Retina (tissue), 1 donor: ENCODE measurements at regions not wholly inside any gene's neighbourhood (a gene's known extent, or its start where the extent isn't known, plus 50 kb on each side); places are given as distances from the start of the nearest gene placed in this dataset.
"Not testable (repeated sequence)": the region's sequence is repeated elsewhere in the genome, so short reads cannot be mapped to it uniquely, and the experiment has no call there.

Experiments
- DNase-seq: peaks from one replicate; pipeline ENCODE4 v3.0.0-alpha.2; 2016

DNA sequence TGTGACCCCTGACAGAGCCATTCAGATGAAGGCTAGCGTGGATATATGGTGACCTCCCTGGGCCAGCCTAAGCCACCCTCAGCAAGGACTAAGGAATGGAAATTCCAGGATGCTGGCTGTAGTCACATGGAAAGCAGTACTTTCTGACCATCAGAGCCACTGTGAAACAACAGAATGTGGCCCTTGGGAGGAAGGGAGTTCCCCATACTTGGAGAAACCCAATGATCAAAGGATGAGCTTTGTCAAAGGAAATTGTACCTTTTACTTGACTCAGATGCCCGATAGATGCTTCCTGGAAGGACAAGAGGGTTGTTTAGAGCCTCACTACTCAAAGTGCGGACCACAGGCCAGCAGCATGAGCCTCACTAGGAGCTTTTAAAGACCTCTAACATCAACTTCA is 484.5 kb upstream of the PROK2 start:
- no peak for DNase-seq

DNA sequence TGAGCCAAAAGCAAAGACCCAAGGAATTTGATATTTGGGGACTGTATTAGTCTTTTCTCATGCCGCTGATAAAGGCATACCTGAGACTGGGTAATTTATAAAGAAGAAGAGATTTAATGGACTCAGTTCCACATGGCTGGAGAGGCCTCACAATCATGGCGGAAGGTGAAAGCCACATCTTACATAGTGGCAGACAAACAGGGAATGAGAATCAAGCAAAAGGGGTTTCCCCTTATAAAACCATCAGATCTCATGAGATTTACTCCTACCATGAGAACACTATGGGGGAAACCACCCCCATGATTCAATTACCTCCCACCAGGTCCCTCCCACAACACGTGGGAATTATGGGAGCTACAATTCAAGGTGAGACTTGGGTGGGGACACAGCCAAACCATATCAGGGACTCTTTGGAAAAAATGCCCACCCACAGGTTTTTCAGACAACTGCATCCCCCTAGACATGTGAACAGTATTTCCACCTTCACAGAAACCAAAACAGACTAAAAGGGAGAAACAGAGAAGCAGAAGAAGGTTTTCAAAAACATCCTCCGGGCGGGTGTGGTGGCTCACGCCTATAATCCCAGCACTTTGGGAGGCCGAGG is 482.1 kb upstream of the PROK2 start:
- DNase-seq: not testable (repeated sequence)

DNA sequence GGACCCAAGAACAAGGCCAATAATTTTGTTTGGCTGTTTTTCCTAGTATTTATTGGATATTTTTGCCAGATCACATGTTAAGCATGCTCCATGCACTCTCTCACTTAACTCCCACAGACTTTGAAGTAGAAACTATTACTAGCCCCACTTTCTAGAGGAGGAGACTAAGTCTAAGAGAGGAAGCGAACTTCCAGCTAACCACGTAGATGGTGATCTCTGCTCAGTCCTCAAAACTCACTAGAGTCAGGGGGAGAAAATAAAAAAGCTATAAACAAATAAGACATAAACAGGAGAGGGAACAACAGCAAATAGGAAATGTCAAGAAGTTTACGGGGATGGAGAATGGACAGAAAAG is 481.0 kb upstream of the PROK2 start:
- DNase-seq: no peak

DNA sequence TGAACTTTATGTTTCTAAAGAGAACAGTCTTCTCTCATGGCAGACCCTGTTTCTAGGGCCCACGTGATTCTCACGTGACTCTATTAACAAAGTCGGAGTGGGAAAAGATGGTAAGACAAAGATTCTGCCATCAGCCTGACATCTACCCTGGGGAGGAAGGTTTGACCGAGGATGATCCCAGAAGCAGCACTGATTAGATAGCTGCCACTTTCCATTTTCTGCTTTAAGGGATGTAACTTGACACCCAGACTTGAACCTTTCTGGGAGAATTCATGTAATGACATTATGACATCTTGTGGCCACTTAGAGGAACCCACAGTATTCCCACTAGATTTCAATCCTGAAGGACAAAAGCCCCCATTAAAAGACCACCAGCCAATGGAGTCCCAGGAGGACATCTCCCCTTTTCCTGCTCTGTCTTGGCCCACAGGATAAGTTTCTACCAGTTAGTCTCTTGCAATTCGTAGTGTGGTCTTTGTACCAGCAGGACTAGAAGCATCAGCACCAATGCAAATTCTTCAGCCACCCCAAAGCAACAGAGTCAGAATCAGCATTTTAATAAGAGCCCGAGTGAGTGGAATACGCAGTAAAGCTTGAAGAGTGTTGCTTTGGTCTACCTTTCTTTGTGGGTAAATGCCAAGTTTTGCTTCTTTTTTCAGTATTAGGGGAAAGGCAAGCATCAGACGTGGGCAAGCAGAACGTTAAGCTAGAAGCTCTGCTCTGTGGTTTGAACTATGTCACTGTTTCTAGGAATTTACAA is 480.5 kb upstream of the PROK2 start:
- DNase-seq: peak; percentile 43

DNA sequence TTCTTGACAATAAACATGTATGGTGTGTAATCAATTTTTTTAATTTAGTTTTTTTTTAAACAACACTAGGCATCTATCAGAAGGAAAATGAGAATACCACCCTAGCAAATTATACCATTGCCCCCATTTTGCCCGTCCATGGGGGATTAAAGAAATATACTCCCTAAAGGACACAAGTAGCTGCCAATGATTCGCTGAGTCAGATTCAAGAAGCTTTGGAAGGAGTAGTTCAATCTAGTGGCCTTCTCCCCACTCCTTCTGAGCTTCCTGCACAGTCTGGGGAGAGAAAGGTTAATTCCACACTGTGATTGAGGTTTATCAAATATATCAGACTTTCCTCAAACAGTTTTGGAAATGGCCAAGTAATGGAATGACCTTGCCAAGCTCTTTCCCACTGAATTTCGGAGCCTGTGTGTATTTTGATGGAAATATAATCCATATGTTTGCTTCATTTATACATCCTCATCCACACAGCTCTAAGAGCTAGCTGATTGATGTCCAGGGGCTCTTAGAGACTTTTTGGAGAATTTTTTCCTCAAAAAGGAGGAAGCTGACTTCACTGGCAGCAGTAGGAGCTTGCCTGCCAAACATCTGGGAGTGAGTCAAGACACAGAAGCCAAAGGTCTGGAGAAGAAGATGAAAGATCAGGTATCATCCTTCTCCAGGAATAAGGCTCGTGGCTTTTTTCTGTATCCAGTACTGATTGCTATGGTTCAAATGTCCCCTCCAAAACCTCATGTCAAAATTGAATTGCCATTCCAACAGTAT is 478.5 kb upstream of the PROK2 start:
- no peak for DNase-seq

DNA sequence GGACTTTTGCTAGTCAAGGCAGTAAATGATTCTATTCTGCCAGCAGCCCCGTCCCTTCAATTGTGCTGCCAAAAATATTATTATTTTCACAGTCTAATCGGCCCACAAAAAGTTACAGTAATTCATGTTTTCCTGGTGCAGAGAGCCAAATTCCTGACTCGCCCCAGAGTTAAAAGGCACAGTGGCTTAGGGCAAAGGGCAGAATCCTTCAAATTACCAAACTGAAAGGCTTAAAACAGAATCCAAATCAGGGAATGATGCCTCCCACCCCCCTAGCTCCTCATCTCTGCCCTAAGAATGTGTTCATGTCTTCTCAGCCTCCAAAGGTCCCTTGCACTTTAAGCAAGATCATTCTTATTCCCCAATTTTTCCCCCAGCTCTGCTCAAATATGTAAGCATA is 477.8 kb upstream of the PROK2 start:
- DNase-seq: no peak

DNA sequence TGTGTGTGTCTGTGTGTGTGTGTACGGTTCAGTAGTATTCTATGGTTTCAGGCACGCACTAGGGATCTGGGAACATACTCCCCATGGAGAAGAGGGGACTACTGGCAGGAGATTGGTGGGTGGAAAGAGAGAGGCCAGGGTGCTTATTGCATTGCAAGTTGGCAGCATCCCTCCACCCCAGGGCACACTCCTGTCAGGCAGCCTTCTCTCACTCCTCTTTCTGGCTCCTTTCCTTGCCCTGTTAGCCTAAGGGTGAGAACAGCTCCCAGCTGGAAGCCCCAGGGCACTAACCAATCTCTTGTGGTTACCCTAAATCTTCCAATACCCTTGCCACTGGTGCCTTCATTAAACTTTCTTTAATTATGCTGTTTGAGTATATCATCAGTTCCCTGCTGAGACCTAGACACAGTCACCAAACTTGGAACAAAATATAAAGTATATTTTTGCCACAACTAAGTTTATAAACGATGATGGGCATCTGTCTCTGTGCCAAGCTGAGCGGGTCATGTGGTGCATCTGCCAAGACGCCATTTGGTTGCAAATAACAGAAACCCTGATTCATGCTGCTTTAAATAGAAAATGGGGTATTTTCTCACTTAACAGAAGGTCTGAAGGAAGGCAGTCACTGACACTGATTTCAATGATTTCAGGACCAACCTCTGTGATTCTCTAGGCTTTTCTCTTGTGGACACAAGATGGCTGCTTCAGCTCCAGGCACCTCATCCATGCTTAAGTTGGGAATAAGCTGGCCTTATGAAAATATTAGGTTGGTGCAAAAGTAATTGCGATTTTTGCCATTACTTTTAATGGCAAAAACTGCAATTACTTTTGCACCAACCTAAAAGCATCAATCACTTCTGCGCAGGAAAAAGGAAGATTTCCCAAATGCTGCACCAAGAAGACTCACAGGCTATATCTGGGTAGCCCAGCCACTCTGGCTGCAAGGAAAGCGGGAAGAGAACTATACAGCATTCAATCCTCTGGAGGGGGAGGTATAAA is 476.9 kb upstream of the PROK2 start:
- DNase-seq: no peak

DNA sequence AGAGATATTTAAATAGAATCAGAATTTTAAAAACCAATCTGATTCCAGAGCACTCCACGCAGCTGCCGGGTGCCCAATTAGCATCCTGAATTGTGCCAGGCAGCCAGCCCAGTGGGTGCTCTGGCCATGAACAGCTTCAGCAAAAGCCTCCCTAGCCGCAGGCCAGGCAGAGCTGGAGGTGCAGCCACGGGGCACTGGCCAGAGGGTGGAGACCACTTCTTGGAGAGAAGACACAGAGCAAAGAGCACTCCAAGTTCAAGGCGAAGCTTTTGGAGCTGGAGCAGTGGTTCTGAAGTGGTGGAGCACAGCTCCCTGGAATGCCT is 475.6 kb upstream of the PROK2 start:
- DNase-seq: no peak

DNA sequence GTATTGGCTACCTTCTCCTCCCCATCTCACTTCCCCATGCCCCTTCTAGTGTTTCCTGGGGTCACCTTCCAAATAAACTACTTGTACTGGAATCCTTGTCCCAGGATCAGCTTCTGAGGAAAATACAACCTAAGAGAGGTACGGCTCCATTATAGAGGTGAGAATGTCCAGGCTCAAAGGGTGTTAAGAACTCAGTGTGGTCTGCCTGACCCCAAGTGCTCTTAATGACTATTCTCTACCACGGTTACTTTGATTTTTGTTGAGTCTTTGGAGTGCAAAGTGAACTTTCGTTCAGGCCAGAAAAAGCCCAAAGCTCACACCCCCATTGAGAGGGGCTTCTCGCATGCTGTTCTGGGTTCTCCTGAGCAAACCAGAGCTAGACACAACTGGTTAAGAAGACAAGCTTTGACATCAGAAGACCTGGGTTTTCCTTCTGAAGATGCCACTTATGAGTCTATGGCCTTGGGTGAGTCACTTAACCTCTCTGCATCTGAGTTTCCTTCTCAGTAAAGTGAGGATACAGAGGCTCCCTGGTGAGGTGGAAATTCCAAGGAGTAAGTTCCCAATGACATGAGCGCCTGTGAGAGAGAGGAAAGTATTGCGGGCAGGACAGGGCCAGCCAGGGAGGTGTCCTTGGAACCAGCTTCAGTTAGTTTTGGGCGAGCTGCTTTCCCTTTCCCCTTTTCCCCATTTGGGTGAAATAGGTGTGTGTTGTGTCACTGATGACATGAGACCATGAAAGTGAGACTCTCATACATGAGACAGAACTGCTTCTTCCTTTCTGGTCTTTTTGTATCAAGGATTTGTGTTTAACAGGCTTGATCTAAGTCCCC is 475.0 kb upstream of the PROK2 start:
- no peak for DNase-seq

DNA sequence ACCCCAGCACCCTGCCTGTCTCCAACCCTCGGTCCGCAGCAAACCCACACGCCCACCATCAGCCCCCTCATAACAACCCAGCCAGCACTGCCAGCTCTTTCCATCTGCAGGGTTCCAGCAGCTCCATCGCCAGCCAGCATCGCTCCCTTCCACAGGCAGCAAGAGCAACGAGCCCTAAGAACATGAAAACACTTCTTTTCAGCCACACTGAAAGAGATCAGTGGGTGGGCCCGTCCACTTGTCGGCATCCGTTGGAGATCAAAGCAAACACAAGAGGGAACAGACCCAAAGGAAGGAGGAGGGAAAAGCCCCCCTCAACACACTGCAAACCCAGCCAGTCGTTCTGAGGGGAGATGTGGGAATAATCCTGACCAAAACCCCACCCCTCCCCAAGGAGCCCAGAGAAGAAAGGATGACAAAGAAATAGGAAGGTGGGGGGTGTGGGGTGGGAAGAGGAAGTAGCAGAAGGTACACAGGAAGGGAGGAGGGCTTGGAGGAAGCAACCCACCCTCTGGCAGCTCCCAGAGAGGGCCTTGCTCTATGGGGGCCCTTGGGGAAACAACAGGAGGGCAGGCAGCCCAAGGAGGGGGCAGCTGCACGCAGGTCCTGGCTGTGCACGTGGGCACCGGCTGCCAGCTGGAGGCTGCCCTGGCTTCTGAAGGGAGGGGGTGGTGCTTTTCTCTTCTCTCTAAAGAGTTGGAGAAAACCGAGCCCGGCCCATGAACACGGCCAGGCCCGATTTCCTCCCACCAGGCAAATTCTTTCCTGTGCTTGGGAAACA is 473.6 kb upstream of the PROK2 start:
- peak; percentile 63 for DNase-seq

DNA sequence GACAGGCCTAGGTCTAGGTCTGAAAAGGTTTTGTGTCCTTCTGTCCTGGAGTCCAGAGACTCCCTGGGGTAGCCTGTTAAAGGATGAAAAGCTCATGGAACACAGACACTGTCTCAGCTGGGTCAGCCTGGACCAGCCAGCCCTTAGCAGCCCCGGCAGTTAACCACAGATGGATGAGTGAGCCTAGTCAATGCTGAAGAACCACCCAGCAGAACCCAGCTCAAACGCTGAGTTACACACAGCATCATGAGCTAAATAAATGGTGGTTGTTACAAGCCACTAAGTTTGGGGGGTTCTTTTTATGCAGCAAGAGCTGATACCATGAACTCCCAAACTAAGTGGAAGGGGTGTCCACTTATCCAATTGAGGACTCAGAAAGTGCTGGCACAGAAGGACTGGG is 472.8 kb upstream of the PROK2 start:
- no peak for DNase-seq

DNA sequence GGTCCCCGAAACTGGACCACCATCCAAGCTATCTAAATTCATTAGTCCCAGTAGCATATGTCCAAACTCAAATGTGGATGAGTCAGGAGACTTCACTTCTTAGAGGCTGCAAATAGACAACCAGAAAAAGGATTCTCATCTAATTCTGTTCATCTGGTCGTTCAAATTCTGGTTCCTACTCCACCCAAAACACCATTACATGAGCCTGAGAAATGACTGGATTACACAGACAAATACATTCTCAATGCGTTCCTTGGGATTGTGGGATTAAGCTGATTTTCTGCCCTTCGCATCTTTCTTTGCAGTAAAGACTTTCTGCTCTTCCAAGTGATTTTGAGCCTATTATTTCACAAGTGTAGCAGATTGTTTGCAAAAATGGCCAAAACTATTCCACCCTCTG is 472.3 kb upstream of the PROK2 start:
- no peak for DNase-seq

DNA sequence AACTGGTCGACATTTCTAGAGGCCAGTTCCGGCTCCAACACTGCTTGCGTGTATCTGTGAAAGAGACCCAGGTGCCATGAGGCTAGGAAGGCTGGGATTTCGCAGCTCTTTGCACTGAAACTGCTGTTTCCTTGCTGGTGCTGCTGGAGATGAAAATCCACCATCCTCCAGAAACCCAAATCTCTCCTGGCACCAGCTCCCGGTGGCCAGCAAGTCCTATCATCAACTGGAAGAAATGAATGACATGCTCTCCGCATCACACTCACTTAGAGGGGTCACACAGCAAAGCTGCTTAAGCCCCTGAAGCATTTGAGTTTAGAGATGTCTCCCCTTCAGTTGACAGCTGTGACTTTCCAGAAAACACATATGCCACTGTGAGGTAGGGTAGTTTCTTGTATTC is 471.8 kb upstream of the PROK2 start:
- no peak for DNase-seq

DNA sequence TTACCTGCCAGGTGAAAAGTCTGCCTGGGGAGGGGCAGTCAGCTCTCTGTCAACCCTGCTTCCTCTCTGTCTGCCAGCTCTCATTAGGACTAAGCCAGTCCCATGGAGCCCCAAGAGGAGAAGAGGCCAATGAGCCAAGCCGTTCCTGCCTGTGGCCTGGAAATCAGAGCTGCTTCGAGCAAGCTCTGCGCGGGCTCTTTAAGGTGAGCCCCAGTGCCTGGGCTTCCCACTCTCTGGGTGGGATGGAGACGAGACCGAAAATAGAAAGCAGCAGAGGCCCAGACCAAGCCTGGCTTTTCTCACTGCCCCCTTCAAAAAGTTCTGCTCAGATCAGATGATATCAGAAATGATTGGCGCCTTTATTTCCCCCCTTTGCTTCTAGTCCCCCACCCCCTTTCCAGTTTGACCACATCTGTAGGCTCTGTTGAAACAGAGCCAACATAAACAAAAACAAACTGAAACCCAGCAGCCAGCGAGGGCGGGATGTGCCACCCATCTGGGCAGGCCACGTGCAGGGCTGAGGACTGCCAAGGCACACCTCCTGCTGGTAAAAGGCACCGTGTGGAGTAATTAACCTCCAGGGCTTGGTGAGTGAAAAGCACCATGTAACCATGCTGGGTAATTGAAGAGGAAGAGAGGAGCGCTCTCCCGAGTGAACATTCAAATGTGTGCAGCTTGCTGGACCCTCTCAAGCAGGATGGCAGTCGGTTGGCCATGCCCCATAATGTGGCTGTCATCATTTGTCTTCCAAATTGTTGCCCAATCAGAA is 471.0 kb upstream of the PROK2 start:
- DNase-seq: peak; percentile 56

DNA sequence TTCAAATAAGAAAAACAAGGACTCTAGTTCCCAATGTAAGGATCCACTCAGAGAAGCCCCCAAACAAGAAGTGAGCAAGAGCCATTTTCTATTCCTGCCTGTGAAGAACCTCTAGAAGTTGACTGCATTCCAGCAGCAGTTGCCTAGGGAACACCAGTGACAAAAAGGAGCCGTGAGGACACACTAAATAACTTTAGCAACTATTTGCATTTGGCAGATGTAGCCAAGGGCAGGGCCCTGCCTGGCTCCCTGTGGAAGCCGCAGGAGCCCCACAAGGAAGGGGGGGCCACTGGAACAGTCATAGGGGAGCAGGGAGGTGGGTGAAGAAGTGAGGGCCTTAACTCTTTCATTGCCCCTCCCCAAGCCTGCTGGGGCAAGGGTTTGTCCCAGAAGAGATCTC is 470.2 kb upstream of the PROK2 start:
- DNase-seq: no peak

DNA sequence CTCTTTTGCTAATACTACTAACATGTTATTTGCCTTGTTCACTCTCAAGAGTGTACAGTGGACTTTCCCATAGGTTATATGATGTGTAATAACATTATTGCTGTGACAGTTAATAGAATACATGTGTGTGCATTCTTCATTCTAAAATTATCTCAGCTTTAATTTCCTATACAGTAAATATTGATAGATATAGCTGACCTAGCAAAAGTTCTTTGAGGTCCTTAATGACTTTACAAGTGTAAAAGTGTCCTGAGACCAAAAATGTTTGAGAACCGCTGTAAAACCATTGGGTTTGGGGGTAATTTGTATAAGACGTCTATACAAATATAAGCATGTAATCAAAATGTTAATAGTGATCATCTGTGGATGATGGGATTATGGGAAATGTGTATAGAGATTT is 469.5 kb upstream of the PROK2 start:
- no peak for DNase-seq

DNA sequence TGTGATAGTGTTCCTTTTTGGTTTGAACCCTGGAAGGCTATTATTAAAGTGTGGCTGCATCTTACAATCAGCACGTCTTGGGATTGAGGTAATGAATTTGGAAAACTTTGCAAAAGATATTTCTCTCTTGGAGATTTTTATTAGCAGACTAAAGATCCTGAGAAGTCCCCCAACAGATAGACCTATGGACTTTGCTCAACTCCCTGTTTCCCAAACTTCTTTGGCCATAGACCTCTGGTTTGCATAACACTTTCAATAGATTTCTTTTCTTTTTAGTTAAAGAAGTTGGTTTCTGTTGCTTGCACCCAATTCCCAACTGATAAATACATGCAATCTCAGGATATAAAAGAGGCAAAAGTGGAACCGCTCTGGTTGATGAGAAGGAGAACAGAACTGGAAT is 465.8 kb upstream of the PROK2 start:
- no peak for DNase-seq

DNA sequence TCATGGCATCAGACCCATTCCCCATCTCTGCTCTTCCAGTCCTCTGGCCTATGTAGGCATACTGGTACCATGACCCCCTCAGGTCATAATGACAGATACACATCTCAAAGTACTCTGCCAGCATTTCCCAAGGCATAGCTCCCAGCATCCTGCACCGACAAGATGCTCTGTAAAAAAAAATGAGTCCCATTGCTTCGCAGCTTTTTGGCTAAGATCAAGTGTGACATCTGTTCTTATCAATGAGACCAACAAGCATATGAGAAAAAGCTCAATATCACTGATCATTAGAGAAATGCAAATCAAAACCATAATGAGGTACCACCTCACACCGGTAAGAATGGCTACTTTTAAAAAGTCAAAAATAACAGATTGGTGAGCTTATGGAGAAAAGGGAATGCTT is 463.9 kb upstream of the PROK2 start:
- no peak for DNase-seq

DNA sequence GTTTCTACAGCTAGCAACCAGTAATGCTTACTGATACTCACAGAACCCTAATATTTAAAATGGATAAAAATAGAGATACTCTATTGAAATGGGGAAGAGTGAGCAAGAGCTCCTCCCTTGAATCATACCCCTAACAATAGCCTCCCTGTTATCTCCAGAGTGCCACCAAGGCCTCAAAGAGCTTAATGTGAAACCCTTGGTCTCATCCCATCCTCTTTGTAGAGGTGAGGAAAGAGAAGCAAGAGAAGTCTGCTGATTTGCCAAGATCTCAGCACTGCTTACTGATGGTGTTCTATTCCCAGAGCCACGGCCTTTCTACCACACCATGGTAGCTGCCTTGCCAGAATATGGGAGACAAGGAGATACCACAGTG is 463.4 kb upstream of the PROK2 start:
- no peak for DNase-seq

DNA sequence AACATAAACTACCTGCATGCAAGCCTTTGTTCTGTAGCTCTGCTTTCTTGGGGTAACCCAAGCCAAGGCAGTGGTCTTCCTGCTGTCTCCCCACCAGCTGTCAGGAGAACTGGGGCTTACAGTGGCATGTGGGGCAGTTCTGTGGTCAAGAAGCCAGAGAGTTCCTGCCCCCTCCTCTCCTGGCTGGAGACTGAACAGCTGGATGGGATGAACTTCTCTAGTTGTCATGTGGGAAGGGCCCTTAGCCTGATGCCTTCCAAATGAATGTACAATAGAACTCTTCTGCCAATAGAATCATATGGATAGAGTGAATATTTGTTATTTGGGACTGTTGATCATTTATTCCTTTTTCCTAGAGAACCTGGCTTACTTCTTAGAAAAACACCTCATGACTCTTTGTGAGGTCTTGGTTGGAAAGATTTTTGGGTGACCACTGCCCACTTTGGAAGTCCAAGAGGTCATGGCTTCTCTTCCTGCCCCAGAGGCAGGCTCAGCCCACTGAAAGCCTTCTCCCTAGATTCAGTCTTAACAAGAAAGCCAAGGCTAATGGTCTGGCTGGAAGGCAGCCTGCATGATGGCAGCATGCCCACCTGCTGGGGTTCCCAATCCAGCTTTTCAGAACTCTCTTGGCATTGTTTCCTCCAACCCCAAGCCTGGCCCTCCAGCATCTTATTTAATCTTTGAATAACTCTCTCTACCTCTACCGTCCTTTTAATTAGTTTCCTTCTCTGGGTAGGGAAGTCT is 462.9 kb upstream of the PROK2 start:
- no peak for DNase-seq
